Glutamatergic neuron (in vitro differentiated cells): ENCODE measurements at regions not wholly inside any gene's neighbourhood (a gene's known extent, or its start where the extent isn't known, plus 50 kb on each side); places are given as distances from the start of the nearest gene placed in this dataset.

Experiments
- DNase-seq: peaks from one replicate; pipeline ENCODE4 v3.0.0; 2022
- H3K27ac Mint-ChIP-seq: one replicate; pipeline ENCODE4 v1.8.0; 2020; ENCODE audit warnings: mild to moderate bottlenecking, mixed read lengths, inconsistent platforms; ENCODE audit not compliant: unreplicated experiment
- H3K27me3 Mint-ChIP-seq: one replicate; pipeline ENCODE4 v1.8.0; 2020; ENCODE audit warnings: mild to moderate bottlenecking, moderate library complexity, mixed read lengths, inconsistent platforms; ENCODE audit not compliant: unreplicated experiment
- H3K36me3 Mint-ChIP-seq: one replicate; pipeline ENCODE4 v1.8.0; 2020; ENCODE audit warnings: mild to moderate bottlenecking, mixed read lengths, inconsistent platforms; ENCODE audit not compliant: unreplicated experiment
- H3K4me1 Mint-ChIP-seq: one replicate; pipeline ENCODE4 v1.8.0; 2020; ENCODE audit warnings: mild to moderate bottlenecking, low read depth, mixed read lengths, inconsistent platforms; ENCODE audit not compliant: unreplicated experiment
- H3K4me3 Mint-ChIP-seq: one replicate; pipeline ENCODE4 v1.8.0; 2020; ENCODE audit warnings: mild to moderate bottlenecking, mixed read lengths, inconsistent platforms; ENCODE audit not compliant: unreplicated experiment
- H3K9me3 Mint-ChIP-seq: one replicate; pipeline ENCODE4 v1.8.0; 2020; ENCODE audit warnings: mild to moderate bottlenecking, moderate library complexity, mixed read lengths, inconsistent platforms; ENCODE audit not compliant: unreplicated experiment
- CTCF ChIP-seq: fragments of 200-600 bp; sonication (generic); IDR thresholded peaks from one replicate; pipeline ENCODE4 v1.5.0; 2021; ENCODE audit not compliant: partially characterized antibody, unreplicated experiment

- no peak for TF ChIP-seq CTCF
- Mint-ChIP-seq H3K9me3 (peaks cover 27% of the 10 kb centered on the region), H3K36me3 (peaks cover 15% of the 10 kb centered on the region)
Observed at GRCh38 chr22:48320683-48321451, 1506.8 kb downstream of the BRD1 start.

GRCh38 chr22:48320048-48320682 is 1507.5 kb downstream of the BRD1 start:
- Mint-ChIP-seq H3K9me3 (peaks cover 27% of the 10 kb centered on the region), H3K4me3 (no peak overlapping the region), H3K27me3 (peaks cover 20% of the 10 kb centered on the region), H3K36me3 (peaks cover 15% of the 10 kb centered on the region), H3K4me1 (peaks cover 4% of the 10 kb centered on the region), H3K27ac (no peak overlapping the region)
- TF ChIP-seq CTCF, result no peak
- no peak for DNase-seq

More at GRCh38 chr22:48320683-48321451, 1506.8 kb downstream of the BRD1 start:
- Mint-ChIP-seq H3K4me1 (peaks cover 4% of the 10 kb centered on the region), H3K27me3 (peaks cover 20% of the 10 kb centered on the region), H3K4me3 (no peak overlapping the region), H3K27ac (peak overlapping the region; percentile 55)
- no peak for DNase-seq

- H3K36me3 Mint-ChIP-seq, result peaks cover 11% of the 10 kb centered on the region
- peaks cover 4% of the 10 kb centered on the region for H3K4me1 Mint-ChIP-seq
- peaks cover 19% of the 10 kb centered on the region for H3K27me3 Mint-ChIP-seq
- no peak for TF ChIP-seq CTCF
- peaks cover 32% of the 10 kb centered on the region for H3K9me3 Mint-ChIP-seq
- no peak for DNase-seq
- H3K4me3 Mint-ChIP-seq, result no peak overlapping the region
- H3K27ac Mint-ChIP-seq, result no peak overlapping the region
Observed at GRCh38 chr22:48319321-48320047, 1508.2 kb downstream of the BRD1 start.

GRCh38 chr22:48318575-48319320 is 1508.9 kb downstream of the BRD1 start:
- Mint-ChIP-seq H3K4me1 (peaks cover 4% of the 10 kb centered on the region), H3K27ac (no peak overlapping the region), H3K9me3 (peaks cover 28% of the 10 kb centered on the region), H3K4me3 (no peak overlapping the region), H3K27me3 (peaks cover 18% of the 10 kb centered on the region), H3K36me3 (peaks cover 8% of the 10 kb centered on the region)
- DNase-seq, result no peak
- no peak for TF ChIP-seq CTCF
